ENCODE measurements at regions not wholly inside any gene's neighbourhood (a gene's known extent, or its start where the extent isn't known, plus 50 kb on each side); places are given as distances from the start of the nearest gene placed in this dataset.

DNA sequence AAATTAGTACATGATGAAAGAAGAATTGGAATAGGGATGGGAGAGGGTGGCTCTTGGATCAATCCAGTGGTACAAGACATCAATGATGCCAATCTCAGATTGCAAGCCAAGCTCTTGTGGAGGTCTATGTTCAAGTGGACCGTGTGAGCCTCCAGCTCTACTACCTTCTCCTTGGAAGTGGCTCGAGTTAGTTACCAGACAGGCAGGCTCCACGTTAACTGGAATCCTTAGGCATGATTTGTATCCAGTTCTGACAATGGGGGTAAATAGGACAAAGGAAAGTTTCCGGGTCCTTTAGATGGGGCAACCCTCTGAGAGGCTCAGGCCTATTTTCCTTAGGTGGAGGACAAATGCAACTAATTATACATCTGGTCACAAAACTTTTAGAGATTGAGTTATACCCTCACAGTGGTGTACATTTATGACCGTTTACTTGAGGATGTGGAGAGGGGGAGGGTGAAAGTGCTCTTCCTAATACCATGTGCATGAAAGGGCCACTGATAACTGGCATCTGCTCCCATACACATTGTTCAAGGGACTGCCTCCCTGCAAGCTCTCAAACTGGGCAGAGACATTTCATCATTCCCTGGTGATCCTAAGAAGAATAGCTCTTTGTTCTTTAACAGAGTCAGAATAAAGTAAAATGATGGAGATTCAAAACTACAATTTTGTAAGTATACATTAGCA, 180.2 kb downstream of the SOCS6 start:
- H3K27ac ChIP-seq (ENCODE audit: low read depth in 1 of 2, low read length in 2 of 2): no peak overlapping the region
- H3K4me1 Mint-ChIP-seq: peaks cover 7% of the 10 kb centered on the region
- no CpG with 5 or more reads among the region's 5 CpGs for WGBS (ENCODE audit: insufficient coverage)
- no peaks in the 10 kb centered on the region for H3K27me3 Mint-ChIP-seq (ENCODE audit: low read depth in 3 of 3)
- H2AFZ ChIP-seq (ENCODE audit: insufficient read depth, low read depth, low read length, poor library complexity, severe bottlenecking): no peak overlapping the region
- H3K27ac Mint-ChIP-seq: no peak overlapping the region
- TF ChIP-seq, protein P1, sequence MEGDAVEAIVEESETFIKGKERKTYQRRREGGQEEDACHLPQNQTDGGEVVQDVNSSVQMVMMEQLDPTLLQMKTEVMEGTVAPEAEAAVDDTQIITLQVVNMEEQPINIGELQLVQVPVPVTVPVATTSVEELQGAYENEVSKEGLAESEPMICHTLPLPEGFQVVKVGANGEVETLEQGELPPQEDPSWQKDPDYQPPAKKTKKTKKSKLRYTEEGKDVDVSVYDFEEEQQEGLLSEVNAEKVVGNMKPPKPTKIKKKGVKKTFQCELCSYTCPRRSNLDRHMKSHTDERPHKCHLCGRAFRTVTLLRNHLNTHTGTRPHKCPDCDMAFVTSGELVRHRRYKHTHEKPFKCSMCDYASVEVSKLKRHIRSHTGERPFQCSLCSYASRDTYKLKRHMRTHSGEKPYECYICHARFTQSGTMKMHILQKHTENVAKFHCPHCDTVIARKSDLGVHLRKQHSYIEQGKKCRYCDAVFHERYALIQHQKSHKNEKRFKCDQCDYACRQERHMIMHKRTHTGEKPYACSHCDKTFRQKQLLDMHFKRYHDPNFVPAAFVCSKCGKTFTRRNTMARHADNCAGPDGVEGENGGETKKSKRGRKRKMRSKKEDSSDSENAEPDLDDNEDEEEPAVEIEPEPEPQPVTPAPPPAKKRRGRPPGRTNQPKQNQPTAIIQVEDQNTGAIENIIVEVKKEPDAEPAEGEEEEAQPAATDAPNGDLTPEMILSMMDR (IDR thresholded peaks at IDR 0.05): no peak
- no peaks in the 10 kb centered on the region for H3K27me3 ChIP-seq (ENCODE audit: control insufficient read depth in 2 of 2, insufficient read depth in 2 of 2, low read length in 2 of 2)
- H3K4me3 Mint-ChIP-seq: no peak overlapping the region
- H3K9me3 ChIP-seq (replicated peaks in 1 of 2; ENCODE audit: control insufficient read depth in 1 of 2, insufficient read depth in 1 of 2, low read length in 2 of 2): no peaks in the 10 kb centered on the region
- H3K36me3 Mint-ChIP-seq: no peaks in the 10 kb centered on the region
- DNase-seq: no peak
- H3K79me2 ChIP-seq (ENCODE audit: insufficient read depth, low read length): no peaks in the 10 kb centered on the region
- H3K9me3 Mint-ChIP-seq: peaks cover 0 to 3% (median 0%) of the 10 kb centered on the region in 7 donors
- no peaks in the 10 kb centered on the region for H4K20me1 ChIP-seq (ENCODE audit: insufficient read depth, low read length)
- no peak overlapping the region for H3K9ac ChIP-seq (ENCODE audit: insufficient read depth, low read length, poor library complexity, severe bottlenecking)
- H3K36me3 ChIP-seq (replicated peaks in 1 of 2; ENCODE audit: control insufficient read depth in 1 of 2, insufficient read depth in 2 of 2, low read length in 2 of 2): no peaks in the 10 kb centered on the region
- H3K4me1 ChIP-seq (ENCODE audit: control insufficient read depth in 1 of 2, insufficient read depth in 2 of 2, low read length in 2 of 2): peaks cover 3 to 7% of the 10 kb centered on the region in 2 donors
- H3K4me2 ChIP-seq (replicated peaks; ENCODE audit: extremely low read depth, low read length, poor library complexity, severe bottlenecking): no peak overlapping the region
- intact Hi-C loops (cut with micrococcal nuclease): no loop called here
- H3K4me3 ChIP-seq (replicated peaks in 1 of 3; ENCODE audit: low read depth in 2 of 3, low read length in 3 of 3): no peak overlapping the region

DNA sequence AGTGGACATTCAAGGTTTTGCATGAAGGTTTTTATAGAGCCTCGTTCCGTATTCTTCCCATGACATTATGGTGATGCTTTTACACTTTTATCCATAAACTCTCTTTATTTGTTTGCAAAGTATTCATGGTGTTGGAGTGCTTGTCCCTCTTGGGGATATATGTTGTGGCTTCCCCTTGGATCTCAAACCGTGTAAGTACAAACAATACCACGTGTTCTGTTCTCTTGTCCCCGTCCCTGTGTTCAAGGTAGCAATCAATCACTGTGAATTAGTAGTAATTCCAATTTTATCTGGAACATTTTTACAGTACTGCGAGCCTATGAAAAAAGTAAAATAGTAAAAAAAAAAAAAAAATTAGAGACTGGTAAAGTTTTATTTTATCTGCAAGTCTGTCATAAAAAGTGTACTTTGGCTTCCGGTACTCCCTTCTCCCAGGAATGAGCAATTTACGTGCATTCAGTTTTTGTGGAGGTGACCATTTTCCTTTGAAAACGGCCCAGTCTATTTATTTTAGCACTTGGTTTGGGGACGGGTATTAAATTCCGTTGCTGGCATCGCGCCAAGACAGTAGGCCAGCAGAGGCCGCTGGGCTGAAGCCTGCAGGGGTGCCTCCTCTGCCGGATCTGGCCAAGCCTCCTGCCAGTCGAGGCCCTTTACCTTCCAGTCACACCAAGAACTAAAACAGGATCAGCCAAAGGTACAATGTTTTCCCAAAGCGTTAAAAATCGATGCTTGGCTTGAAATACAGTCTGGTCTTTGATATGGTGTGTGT, 175.7 kb downstream of the SOCS6 start:
- TF ChIP-seq, protein P1 (IDR thresholded peaks at IDR 0.05): no peak
- Histone ChIP-seq H2AFZ (ENCODE audit: insufficient read depth, low read depth, low read length, poor library complexity, severe bottlenecking) (peak overlapping the region; percentile 85), H3K27me3 (ENCODE audit: control insufficient read depth in 2 of 2, insufficient read depth in 2 of 2, low read length in 2 of 2) (no peaks in the 10 kb centered on the region), H3K4me2 (replicated peaks; ENCODE audit: extremely low read depth, low read length, poor library complexity, severe bottlenecking) (peak overlapping the region; percentile 74), H4K20me1 (ENCODE audit: insufficient read depth, low read length) (no peaks in the 10 kb centered on the region), H3K9me3 (replicated peaks in 1 of 2; ENCODE audit: control insufficient read depth in 1 of 2, insufficient read depth in 1 of 2, low read length in 2 of 2) (no peaks in the 10 kb centered on the region), H3K36me3 (replicated peaks in 1 of 2; ENCODE audit: control insufficient read depth in 1 of 2, insufficient read depth in 2 of 2, low read length in 2 of 2) (no peaks in the 10 kb centered on the region), H3K4me1 (ENCODE audit: control insufficient read depth in 1 of 2, insufficient read depth in 2 of 2, low read length in 2 of 2) (peaks cover 3 to 7% of the 10 kb centered on the region in 2 donors), H3K9ac (ENCODE audit: insufficient read depth, low read length, poor library complexity, severe bottlenecking) (peak overlapping the region; percentile 34), H3K27ac (ENCODE audit: low read depth in 1 of 2, low read length in 2 of 2) (no peak overlapping the region), H3K4me3 (replicated peaks in 1 of 3; ENCODE audit: low read depth in 2 of 3, low read length in 3 of 3) (peak overlapping the region; percentile 14 to 72 (median 30)), H3K79me2 (ENCODE audit: insufficient read depth, low read length) (no peaks in the 10 kb centered on the region)
- Mint-ChIP-seq H3K9me3 (peaks cover 0 to 3% (median 0%) of the 10 kb centered on the region in 7 donors), H3K27ac (peak overlapping the region in 1 of 7 donors; percentile 25), H3K4me3 (peak overlapping the region; percentile 80 to 94), H3K36me3 (no peaks in the 10 kb centered on the region), H3K27me3 (ENCODE audit: low read depth in 3 of 3) (peaks cover 0 to 2% (median 0%) of the 10 kb centered on the region in 3 donors), H3K4me1 (peaks cover 7% of the 10 kb centered on the region)
- peak; percentile 64 to 78 (median 74) for DNase-seq
- 2% methylated on average over 10 of the region's 18 CpGs for WGBS (ENCODE audit: insufficient coverage)
- intact Hi-C loops (cut with micrococcal nuclease): no loop called here

Measured in CD14-positive monocyte (primary cell).